ENCODE measurements at regions not wholly inside any gene's neighbourhood (a gene's known extent, or its start where the extent isn't known, plus 50 kb on each side); places are given as distances from the start of the nearest gene placed in this dataset.

DNA sequence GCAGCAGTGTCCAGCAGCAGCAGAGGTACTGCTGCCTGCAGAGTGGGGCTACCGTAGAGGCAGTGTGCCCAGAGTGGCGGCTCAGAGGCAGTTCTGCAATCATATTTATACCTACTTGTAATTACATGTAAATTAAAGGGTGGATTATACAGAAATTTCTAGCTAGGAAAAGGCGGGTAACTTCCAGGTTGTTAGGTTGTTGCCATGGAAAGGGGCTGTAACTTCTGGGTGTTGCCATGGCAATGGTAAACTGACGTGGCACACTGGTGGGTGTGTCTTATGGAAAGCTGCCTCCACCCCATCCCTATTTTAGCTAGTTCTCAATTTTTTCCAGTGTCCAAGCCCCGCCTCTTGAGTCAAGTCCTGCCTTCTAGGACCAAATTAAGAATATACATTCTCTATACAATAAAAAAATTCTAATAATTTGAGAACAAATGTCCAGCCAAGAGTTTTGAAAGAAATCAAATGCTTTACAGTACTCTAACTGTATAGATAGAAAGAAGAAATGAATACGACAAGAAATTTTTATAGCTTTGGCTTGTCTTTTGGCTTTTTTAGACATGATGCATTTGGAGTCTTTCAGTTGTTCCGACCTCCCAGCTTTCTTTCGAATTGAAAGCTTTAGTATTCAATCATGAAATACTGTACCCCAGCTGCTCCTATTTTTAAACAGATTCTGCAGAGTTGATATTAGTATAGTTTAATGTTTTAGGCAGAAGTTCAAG is 816.6 kb downstream of the DIAPH3 start:
- Histone ChIP-seq H3K4me3 (ENCODE audit: low read length) (no peak overlapping the region), H3K4me1 (ENCODE audit: control insufficient read depth, low read depth, low read length) (no peaks in the 10 kb centered on the region), H3K9me3 (ENCODE audit: control insufficient read depth, low read depth, low read length) (no peaks in the 10 kb centered on the region), H3K27ac (ENCODE audit: low read length) (no peak overlapping the region), H3K27me3 (ENCODE audit: control insufficient read depth, insufficient read depth, low read length) (no peaks in the 10 kb centered on the region), H3K9ac (ENCODE audit: low read length) (no peak overlapping the region), H3K36me3 (ENCODE audit: control insufficient read depth, low read depth, low read length) (no peaks in the 10 kb centered on the region)

DNA sequence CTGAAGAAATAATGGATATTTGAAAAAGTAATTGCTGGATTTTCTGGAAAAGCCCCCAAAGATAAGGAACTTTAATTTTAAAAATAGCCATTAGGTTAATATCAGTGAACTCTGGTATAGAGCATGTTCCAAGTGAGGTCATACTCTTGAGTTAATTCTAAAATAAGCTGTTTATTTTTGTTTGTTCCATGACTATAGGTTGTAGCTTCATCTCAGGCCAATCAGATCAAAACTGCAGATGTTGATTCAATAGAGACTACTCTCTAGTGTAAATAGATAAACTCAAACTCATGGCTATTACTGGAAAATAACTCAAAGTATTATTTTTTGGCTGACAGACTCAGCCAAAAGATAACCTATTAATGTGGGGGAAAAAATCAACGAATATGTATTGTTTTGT is 815.1 kb downstream of the DIAPH3 start:
- Histone ChIP-seq H3K27me3 (ENCODE audit: control insufficient read depth, insufficient read depth, low read length) (no peaks in the 10 kb centered on the region), H3K36me3 (ENCODE audit: control insufficient read depth, low read depth, low read length) (no peaks in the 10 kb centered on the region), H3K27ac (ENCODE audit: low read length) (no peak overlapping the region)

DNA sequence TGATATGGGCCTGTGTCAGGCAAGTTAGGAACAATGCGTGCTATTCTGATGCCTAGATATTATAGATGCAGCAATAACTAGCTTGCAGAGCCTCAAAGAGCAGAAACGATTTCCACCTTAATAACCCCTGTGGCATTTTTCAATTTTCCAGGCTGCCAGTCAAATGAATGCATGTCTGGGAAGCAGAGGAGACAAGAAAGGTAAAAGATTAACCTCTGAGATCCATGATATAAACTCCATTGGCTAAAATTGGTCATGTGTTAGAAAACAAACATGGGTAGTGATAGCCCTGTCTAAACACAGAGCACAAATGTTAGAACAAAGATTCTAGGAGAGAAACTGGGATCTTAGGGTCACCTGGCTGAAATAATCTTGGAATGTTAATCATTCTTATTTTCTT is 811.1 kb downstream of the DIAPH3 start:
- Histone ChIP-seq H3K36me3 (ENCODE audit: control insufficient read depth, low read depth, low read length) (no peaks in the 10 kb centered on the region), H3K9ac (ENCODE audit: low read length) (no peak overlapping the region), H3K9me3 (ENCODE audit: control insufficient read depth, low read depth, low read length) (no peaks in the 10 kb centered on the region), H3K4me1 (ENCODE audit: control insufficient read depth, low read depth, low read length) (no peaks in the 10 kb centered on the region), H3K27ac (ENCODE audit: low read length) (no peak overlapping the region), H3K4me3 (ENCODE audit: low read length) (no peak overlapping the region), H3K27me3 (ENCODE audit: control insufficient read depth, insufficient read depth, low read length) (no peaks in the 10 kb centered on the region)

More for the DNA sequence above, 815.1 kb downstream of the DIAPH3 start:
- Histone ChIP-seq H3K4me3 (ENCODE audit: low read length) (no peak overlapping the region), H3K9me3 (ENCODE audit: control insufficient read depth, low read depth, low read length) (no peaks in the 10 kb centered on the region), H3K4me1 (ENCODE audit: control insufficient read depth, low read depth, low read length) (no peaks in the 10 kb centered on the region), H3K9ac (ENCODE audit: low read length) (no peak overlapping the region)

DNA sequence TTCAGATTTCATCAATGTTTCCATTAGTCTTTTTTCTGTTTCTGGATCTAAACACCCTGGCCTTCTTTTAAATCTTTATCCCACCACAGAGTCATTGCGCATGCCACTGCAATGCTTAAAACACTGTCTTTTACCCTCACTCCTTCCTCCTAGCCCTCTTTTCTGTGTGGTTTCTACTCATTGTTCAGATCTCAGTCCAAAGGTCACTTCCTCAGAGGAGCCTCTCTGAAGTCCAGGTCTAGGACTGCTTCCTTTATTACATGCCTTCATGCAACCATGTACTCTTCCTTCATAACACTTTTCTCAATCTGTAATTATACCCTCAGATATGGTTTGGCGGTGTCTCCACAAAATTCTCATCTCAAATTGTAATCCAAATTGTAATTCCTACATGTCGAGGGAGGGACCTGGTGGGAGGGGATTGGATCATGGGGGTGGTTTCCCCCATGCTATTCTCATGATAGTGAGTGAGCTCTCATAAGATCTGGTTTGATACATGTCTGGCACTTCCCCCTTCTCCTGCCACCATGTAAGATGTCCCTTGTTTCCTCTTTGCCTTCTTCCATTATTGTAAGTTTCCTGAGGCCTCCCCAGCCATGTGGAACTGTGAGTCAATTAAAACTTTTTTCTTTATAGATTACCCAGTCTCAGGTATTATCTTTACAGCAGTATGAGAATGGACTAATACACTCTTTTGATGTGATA is 808.9 kb downstream of the DIAPH3 start:
- Histone ChIP-seq H3K4me1 (ENCODE audit: control insufficient read depth, low read depth, low read length) (no peaks in the 10 kb centered on the region), H3K9ac (ENCODE audit: low read length) (no peak overlapping the region), H3K27me3 (ENCODE audit: control insufficient read depth, insufficient read depth, low read length) (no peaks in the 10 kb centered on the region), H3K36me3 (ENCODE audit: control insufficient read depth, low read depth, low read length) (no peaks in the 10 kb centered on the region), H3K9me3 (ENCODE audit: control insufficient read depth, low read depth, low read length) (no peaks in the 10 kb centered on the region), H3K4me3 (ENCODE audit: low read length) (no peak overlapping the region), H3K27ac (ENCODE audit: low read length) (no peak overlapping the region)

DNA sequence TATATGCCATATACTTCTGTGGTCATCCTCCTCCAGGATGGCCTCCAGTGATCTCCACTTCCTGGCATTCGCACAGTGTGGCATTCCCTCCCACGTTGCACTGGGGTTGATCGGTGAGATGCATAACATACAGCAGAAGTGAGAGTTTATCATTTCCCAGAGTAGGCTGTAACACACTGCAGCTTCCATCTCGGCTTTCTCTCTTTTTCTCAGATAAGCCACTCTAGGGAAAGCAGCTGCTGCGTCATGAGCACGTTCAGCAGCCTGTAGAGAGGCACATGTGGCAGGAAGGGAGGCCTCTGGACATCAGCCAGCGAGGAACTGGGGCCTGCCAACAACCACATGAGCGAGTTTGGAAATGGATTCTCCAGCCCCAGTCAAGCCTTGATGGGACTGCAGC is 807.1 kb downstream of the DIAPH3 start:
- H3K36me3 ChIP-seq (ENCODE audit: control insufficient read depth, low read depth, low read length): no peaks in the 10 kb centered on the region
- H3K4me3 ChIP-seq (ENCODE audit: low read length): no peak overlapping the region
- H3K4me1 ChIP-seq (ENCODE audit: control insufficient read depth, low read depth, low read length): no peaks in the 10 kb centered on the region
- H3K9ac ChIP-seq (ENCODE audit: low read length): no peak overlapping the region
- H3K27ac ChIP-seq (ENCODE audit: low read length): no peak overlapping the region
- no peaks in the 10 kb centered on the region for H3K9me3 ChIP-seq (ENCODE audit: control insufficient read depth, low read depth, low read length)
- H3K27me3 ChIP-seq (ENCODE audit: control insufficient read depth, insufficient read depth, low read length): no peaks in the 10 kb centered on the region

DNA sequence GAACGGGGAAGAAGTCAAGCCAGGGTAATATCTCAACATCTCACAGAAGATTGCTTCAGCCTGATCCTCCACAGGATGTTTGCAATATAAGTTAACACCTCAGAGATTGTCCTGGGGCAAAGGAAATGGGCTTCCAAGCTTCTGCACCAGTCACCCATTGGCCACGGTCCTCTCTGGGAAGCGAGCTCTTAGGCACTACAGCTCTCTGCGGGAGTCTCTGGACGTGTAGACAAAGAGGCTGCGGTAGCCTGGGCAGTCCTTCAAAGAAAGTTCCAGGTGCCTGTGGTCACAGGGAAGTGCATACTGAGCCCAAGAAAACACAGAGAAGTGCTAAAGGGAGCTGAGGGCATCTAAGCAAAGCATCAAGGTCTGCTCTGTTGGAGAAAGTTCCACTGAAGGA is 805.7 kb downstream of the DIAPH3 start:
- Histone ChIP-seq H3K4me3 (ENCODE audit: low read length) (no peak overlapping the region), H3K36me3 (ENCODE audit: control insufficient read depth, low read depth, low read length) (no peaks in the 10 kb centered on the region), H3K9me3 (ENCODE audit: control insufficient read depth, low read depth, low read length) (no peaks in the 10 kb centered on the region), H3K9ac (ENCODE audit: low read length) (no peak overlapping the region), H3K27ac (ENCODE audit: low read length) (no peak overlapping the region), H3K27me3 (ENCODE audit: control insufficient read depth, insufficient read depth, low read length) (no peaks in the 10 kb centered on the region), H3K4me1 (ENCODE audit: control insufficient read depth, low read depth, low read length) (no peaks in the 10 kb centered on the region)

DNA sequence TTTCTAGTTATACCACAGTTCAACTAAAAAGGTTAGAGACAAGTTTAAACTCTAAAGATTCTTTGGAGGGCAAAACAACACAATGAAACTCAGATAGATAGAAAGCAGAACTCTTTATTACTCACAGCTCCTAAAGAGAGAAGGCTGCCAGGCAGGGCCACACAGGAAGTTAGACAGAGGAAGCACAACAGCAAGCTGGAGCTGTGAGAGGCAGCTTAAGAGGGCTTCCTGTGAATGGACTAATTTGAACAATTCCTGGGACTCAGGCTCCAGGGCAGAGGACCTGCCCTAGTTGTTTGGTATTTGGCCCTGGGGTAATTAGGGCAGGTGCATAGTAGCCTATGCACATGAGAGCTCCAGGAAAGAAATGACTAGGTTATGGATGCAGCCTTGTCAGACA is 803.6 kb downstream of the DIAPH3 start:
- Histone ChIP-seq H3K4me3 (ENCODE audit: low read length) (no peak overlapping the region), H3K27me3 (ENCODE audit: control insufficient read depth, insufficient read depth, low read length) (no peaks in the 10 kb centered on the region), H3K27ac (ENCODE audit: low read length) (no peak overlapping the region), H3K36me3 (ENCODE audit: control insufficient read depth, low read depth, low read length) (no peaks in the 10 kb centered on the region), H3K4me1 (ENCODE audit: control insufficient read depth, low read depth, low read length) (peaks cover 4% of the 10 kb centered on the region), H3K9ac (ENCODE audit: low read length) (no peak overlapping the region), H3K9me3 (ENCODE audit: control insufficient read depth, low read depth, low read length) (no peaks in the 10 kb centered on the region)

DNA sequence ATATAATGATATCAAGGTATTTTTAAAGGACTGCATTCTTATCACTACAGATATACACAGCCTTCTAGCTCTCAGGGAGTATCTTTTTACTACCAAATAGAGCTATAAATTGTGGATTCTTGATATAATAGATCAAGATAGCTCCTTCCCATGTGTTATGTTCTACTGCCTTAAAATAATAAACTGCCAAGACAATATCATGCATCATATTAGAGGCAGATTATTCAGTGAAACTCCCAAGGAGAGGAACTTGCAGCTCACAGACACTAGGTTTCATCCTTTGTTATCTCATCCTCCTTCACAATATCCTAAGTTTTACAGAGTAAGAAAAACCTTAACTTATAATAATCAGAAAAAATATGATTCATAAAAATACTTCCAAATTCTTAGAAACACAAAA is 802.8 kb downstream of the DIAPH3 start:
- Histone ChIP-seq H3K27ac (ENCODE audit: low read length) (no peak overlapping the region), H3K9me3 (ENCODE audit: control insufficient read depth, low read depth, low read length) (no peaks in the 10 kb centered on the region), H3K4me1 (ENCODE audit: control insufficient read depth, low read depth, low read length) (peaks cover 4% of the 10 kb centered on the region), H3K9ac (ENCODE audit: low read length) (no peak overlapping the region), H3K27me3 (ENCODE audit: control insufficient read depth, insufficient read depth, low read length) (no peaks in the 10 kb centered on the region), H3K4me3 (ENCODE audit: low read length) (no peak overlapping the region), H3K36me3 (ENCODE audit: control insufficient read depth, low read depth, low read length) (no peaks in the 10 kb centered on the region)

DNA sequence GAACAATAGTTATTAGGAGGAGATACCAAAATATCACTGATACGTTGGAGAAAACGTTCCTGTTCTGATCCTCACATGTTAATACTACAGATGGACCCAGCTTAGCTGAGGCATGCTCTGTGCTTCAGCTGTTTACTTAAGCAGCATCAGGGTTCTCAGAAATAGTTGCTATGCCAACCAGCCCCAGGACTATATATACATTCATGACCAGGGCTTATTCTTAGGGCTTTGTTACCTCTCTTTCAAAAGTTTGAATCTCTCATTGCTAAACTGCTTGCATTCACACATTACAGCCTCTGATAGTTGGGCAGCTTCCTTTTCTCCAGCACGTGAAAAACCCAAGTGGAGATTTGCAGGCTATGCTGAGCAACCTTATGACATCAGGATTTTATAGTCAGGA is 800.4 kb downstream of the DIAPH3 start:
- Histone ChIP-seq H3K27me3 (ENCODE audit: control insufficient read depth, insufficient read depth, low read length) (no peaks in the 10 kb centered on the region), H3K4me3 (ENCODE audit: low read length) (no peak overlapping the region), H3K27ac (ENCODE audit: low read length) (no peak overlapping the region), H3K9me3 (ENCODE audit: control insufficient read depth, low read depth, low read length) (no peaks in the 10 kb centered on the region), H3K9ac (ENCODE audit: low read length) (no peak overlapping the region), H3K4me1 (ENCODE audit: control insufficient read depth, low read depth, low read length) (peaks cover 4% of the 10 kb centered on the region), H3K36me3 (ENCODE audit: control insufficient read depth, low read depth, low read length) (no peaks in the 10 kb centered on the region)

DNA sequence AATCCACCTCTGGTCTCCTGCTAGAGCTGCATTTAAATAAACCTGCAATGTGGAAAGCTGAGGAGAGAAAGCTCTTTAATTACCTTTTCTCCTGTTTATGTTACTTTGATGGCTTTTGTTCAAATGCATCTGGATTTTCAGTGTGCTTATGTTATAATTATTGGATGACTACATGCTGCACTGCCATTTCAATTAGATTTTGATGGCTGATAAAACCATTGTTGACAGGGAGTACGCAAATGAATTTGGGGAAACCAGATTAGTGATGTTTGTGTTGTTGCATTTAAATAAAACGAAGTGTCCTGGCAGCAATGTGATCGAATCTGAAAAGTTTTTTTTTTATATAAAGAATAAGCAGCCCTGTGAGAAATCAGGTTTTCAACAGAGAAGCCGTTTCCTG is 799.8 kb downstream of the DIAPH3 start:
- H3K9ac ChIP-seq (ENCODE audit: low read length): no peak overlapping the region
- no peaks in the 10 kb centered on the region for H3K27me3 ChIP-seq (ENCODE audit: control insufficient read depth, insufficient read depth, low read length)
- H3K36me3 ChIP-seq (ENCODE audit: control insufficient read depth, low read depth, low read length): no peaks in the 10 kb centered on the region
- H3K4me1 ChIP-seq (ENCODE audit: control insufficient read depth, low read depth, low read length): peaks cover 4% of the 10 kb centered on the region
- H3K27ac ChIP-seq (ENCODE audit: low read length): no peak overlapping the region
- H3K4me3 ChIP-seq (ENCODE audit: low read length): no peak overlapping the region
- H3K9me3 ChIP-seq (ENCODE audit: control insufficient read depth, low read depth, low read length): no peaks in the 10 kb centered on the region

GRCh38 chr13:59364641-59365085 is 799.1 kb downstream of the DIAPH3 start:
- Histone ChIP-seq H3K36me3 (ENCODE audit: control insufficient read depth, low read depth, low read length) (no peaks in the 10 kb centered on the region), H3K4me1 (ENCODE audit: control insufficient read depth, low read depth, low read length) (peaks cover 4% of the 10 kb centered on the region), H3K27me3 (ENCODE audit: control insufficient read depth, insufficient read depth, low read length) (no peaks in the 10 kb centered on the region), H3K9ac (ENCODE audit: low read length) (no peak overlapping the region), H3K4me3 (ENCODE audit: low read length) (no peak overlapping the region), H3K27ac (ENCODE audit: low read length) (no peak overlapping the region), H3K9me3 (ENCODE audit: control insufficient read depth, low read depth, low read length) (no peaks in the 10 kb centered on the region)

DNA sequence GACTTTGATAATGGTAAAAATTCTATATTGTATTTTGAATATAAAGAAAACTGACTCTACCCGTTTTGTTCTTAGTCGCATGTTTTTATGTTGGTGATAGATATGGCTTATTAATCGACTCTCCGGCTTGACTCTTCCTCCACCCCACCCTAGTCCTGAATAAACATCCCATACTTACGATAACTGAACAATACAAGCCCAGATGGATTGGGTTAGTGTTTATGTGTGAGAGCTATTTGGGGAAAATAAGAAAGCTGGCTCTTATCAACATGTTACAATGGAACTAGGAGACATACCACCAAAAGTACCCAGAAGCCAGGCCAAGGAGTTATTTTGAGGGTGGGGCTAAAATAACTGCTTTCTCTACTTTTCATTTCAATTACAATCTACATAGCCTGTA is 796.3 kb downstream of the DIAPH3 start:
- Histone ChIP-seq H3K27me3 (ENCODE audit: control insufficient read depth, insufficient read depth, low read length) (no peaks in the 10 kb centered on the region), H3K9ac (ENCODE audit: low read length) (no peak overlapping the region), H3K4me1 (ENCODE audit: control insufficient read depth, low read depth, low read length) (peaks cover 4% of the 10 kb centered on the region), H3K9me3 (ENCODE audit: control insufficient read depth, low read depth, low read length) (no peaks in the 10 kb centered on the region), H3K36me3 (ENCODE audit: control insufficient read depth, low read depth, low read length) (no peaks in the 10 kb centered on the region), H3K27ac (ENCODE audit: low read length) (no peak overlapping the region), H3K4me3 (ENCODE audit: low read length) (no peak overlapping the region)

All from iPS-18a (cell line).